ENCODE measurements at regions not wholly inside any gene's neighbourhood (a gene's known extent, or its start where the extent isn't known, plus 50 kb on each side); places are given as distances from the start of the nearest gene placed in this dataset.

DNA sequence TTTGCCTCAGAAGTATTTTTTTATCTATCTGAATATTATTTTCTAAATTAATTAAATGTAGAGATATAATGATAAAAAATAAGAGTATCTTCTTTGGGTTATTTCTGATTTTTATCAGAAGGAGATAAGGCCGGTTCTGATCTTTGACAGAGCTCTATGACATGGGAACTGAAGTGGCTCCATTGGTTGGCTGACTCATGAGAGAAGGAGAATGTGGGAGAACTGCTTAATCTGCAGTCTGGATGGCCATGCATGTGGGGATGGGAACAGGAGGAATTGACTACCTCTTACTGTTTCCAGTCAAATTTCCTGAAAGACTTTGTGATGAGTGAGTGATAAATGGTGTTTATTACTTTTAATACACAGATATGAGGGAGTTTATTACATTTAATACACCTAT is 155.8 kb upstream of the ATP2B1 start:
- H3K4me3 ChIP-seq (replicated peaks in 1 of 3; ENCODE audit: insufficient read depth in 1 of 3, low read depth in 1 of 3, low read length in 3 of 3) = no peak overlapping the region
- FAIRE-seq = no peak
- H4K20me1 ChIP-seq (replicated peaks; ENCODE audit: control insufficient read depth, extremely low read depth, insufficient read depth, low read length) = no peaks in the 10 kb centered on the region
- intact Hi-C loops (cut with micrococcal nuclease) (loop anchor here (5.0 to 10.0 kb wide), 2 partner anchors 322 to 390 kb away; no protein-coding TSS in a partner anchor), dilution Hi-C loops (cut with MboI; ENCODE audit: extremely low pct_ligation_motif_present, low sequenced_read_pairs) (no loop called here)
- POLR2A ChIA-PET = no interaction called here
- no peak for DNase-seq (ENCODE audit: low read depth, low spot score)
- H2AFZ ChIP-seq (ENCODE audit: low read depth, low read length) = no peak overlapping the region
- no peak overlapping the region for H3K9ac ChIP-seq (replicated peaks; ENCODE audit: extremely low read depth, insufficient read depth, low read length)
- no peaks in the 10 kb centered on the region for H3K9me1 ChIP-seq (replicated peaks; ENCODE audit: control insufficient read depth, extremely low read depth, insufficient read depth, low read length)
- H3K27ac ChIP-seq (ENCODE audit: insufficient read depth, low read depth, low read length) = no peak overlapping the region
- CTCF ChIA-PET = interaction anchor here (1.1 kb wide), 1 partner anchor 19 kb away, joined by 4 read pairs; no protein-coding TSS in a partner anchor
- BruUV-seq (replicated peaks) = no TSS peak
- H3K4me2 ChIP-seq (ENCODE audit: insufficient read depth, low read length) = no peak overlapping the region
- H3K36me3 ChIP-seq (ENCODE audit: control insufficient read depth in 2 of 2, extremely low read depth in 1 of 2, insufficient read depth in 2 of 2, low read length in 2 of 2) = no peaks in the 10 kb centered on the region
- no peak for TF ChIP-seq MYC (IDR thresholded peaks at IDR 0.05; ENCODE audit: low read depth, low read length)
- no peak for TF ChIP-seq FOS (IDR thresholded peaks at IDR 0.05; ENCODE audit: borderline replicate concordance, insufficient read depth, low read length)
- no peak for TF ChIP-seq GATA2 (IDR thresholded peaks at IDR 0.05; ENCODE audit: insufficient read depth, insufficient read length, low read depth, low read length)
- TF ChIP-seq EZH2 (IDR thresholded peaks at IDR 0.05; ENCODE audit: borderline replicate concordance, low read depth, low read length, severe bottlenecking) = no peak
- TF ChIP-seq POLR2A (IDR thresholded peaks at IDR 0.05; ENCODE audit: low read depth, low read length) = no peak
- TF ChIP-seq, protein P1, sequence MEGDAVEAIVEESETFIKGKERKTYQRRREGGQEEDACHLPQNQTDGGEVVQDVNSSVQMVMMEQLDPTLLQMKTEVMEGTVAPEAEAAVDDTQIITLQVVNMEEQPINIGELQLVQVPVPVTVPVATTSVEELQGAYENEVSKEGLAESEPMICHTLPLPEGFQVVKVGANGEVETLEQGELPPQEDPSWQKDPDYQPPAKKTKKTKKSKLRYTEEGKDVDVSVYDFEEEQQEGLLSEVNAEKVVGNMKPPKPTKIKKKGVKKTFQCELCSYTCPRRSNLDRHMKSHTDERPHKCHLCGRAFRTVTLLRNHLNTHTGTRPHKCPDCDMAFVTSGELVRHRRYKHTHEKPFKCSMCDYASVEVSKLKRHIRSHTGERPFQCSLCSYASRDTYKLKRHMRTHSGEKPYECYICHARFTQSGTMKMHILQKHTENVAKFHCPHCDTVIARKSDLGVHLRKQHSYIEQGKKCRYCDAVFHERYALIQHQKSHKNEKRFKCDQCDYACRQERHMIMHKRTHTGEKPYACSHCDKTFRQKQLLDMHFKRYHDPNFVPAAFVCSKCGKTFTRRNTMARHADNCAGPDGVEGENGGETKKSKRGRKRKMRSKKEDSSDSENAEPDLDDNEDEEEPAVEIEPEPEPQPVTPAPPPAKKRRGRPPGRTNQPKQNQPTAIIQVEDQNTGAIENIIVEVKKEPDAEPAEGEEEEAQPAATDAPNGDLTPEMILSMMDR (IDR thresholded peaks at IDR 0.05; ENCODE audit: extremely low read depth in 1 of 2, insufficient read depth in 1 of 2, low read depth in 1 of 2, low read length in 2 of 2) = no peak
- TF ChIP-seq POLR2AphosphoS5 (IDR thresholded peaks at IDR 0.05; ENCODE audit: insufficient read depth, low read depth, low read length) = no peak
- no peak for TF ChIP-seq JUN (IDR thresholded peaks at IDR 0.05; ENCODE audit: borderline replicate concordance, insufficient read depth, insufficient read length, low read depth)
- TF ChIP-seq, protein P2, sequence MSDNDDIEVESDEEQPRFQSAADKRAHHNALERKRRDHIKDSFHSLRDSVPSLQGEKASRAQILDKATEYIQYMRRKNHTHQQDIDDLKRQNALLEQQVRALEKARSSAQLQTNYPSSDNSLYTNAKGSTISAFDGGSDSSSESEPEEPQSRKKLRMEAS (IDR thresholded peaks at IDR 0.05; ENCODE audit: insufficient read depth, insufficient read length) = no peak
- H3K9me3 ChIP-seq (replicated peaks; ENCODE audit: control insufficient read depth, insufficient read depth, low read length) = no peaks in the 10 kb centered on the region
- H3K79me2 ChIP-seq (ENCODE audit: control insufficient read depth, insufficient read depth, low read length) = no peaks in the 10 kb centered on the region
- H3K4me1 ChIP-seq (ENCODE audit: control insufficient read depth, extremely low read depth, insufficient read depth, low read length) = peaks cover 18% of the 10 kb centered on the region
- no peaks in the 10 kb centered on the region for H3K27me3 ChIP-seq (ENCODE audit: control insufficient read depth in 2 of 2, insufficient read depth in 2 of 2, low read length in 2 of 2)
